GM03348 (cell line): ENCODE measurements at regions not wholly inside any gene's neighbourhood (a gene's known extent, or its start where the extent isn't known, plus 50 kb on each side); places are given as distances from the start of the nearest gene placed in this dataset.
"Not testable (repeated sequence)": the region's sequence is repeated elsewhere in the genome, so short reads cannot be mapped to it uniquely, and the experiment has no call there.

ENCODE experiments used
- DNase-seq: peaks from one replicate; pipeline ENCODE4 v3.0.0; 2012; ENCODE audit warnings: low spot score

DNA sequence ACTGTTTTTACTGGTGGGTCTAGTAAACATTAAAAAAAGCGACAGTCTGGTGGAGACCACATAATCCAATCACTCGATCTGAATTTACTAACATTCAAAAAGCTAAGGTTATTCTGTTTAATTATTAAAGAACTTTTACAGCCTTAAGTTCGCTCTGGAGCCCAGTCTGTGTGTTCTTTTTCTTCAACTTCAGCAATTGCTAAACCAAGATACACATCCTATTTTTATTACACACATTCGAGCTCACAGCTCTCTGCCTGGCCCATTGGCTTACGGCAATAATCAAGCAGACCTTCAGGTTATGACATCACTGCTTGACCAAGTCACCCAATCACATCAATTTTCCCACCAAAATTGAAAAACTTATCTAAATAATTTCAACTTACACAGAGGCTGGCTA, 57.4 kb upstream of the PRSS16 start:
- DNase-seq, result no peak

- DNase-seq, result not testable (repeated sequence)
These were observed 53.0 kb upstream of the PRSS16 start for GRCh38 chr6:27194453-27194852.

- DNase-seq, result not testable (repeated sequence)
These were observed 52.0 kb upstream of the PRSS16 start for GRCh38 chr6:27195547-27195946.
